Neural cell (in vitro differentiated cells): ENCODE measurements at regions not wholly inside any gene's neighbourhood (a gene's known extent, or its start where the extent isn't known, plus 50 kb on each side); places are given as distances from the start of the nearest gene placed in this dataset.

Experiments used
- H2AFZ ChIP-seq: fragments of 200-600, 300-800 bp; sonication (generic), shearing (Covaris generic); 2 replicates; pipeline ENCODE4 v1.6.0; 2014; ENCODE audit warnings: low read depth, mild to moderate bottlenecking, antibody characterized with exemption, low read length, moderate library complexity
- H3F3A ChIP-seq: fragments of 200-600 bp; shearing (Covaris generic); 2 replicates; pipeline ENCODE4 v1.6.1; 2016; ENCODE audit warnings: mild to moderate bottlenecking, moderate library complexity, mixed read lengths, antibody characterized with exemption, low read length; ENCODE audit not compliant: insufficient read depth, poor library complexity, severe bottlenecking
- H3K27ac ChIP-seq: fragments of 200-600, 300-800 bp; sonication (generic), shearing (Covaris generic); 2 replicates; pipeline ENCODE4 v1.5.1; 2014; ENCODE audit warnings: mild to moderate bottlenecking, low read length, moderate library complexity
- H3K27me3 ChIP-seq: fragments of 300-800, 200-600 bp; sonication (generic), shearing (Covaris generic); 2 replicates; pipeline ENCODE4 v1.6.0; 2014; ENCODE audit warnings: mild to moderate bottlenecking, low read depth, low read length, moderate library complexity; ENCODE audit not compliant: insufficient read depth
- H3K36me3 ChIP-seq: fragments of 300-800, 200-600 bp; sonication (generic), shearing (Covaris generic); 2 replicates; pipeline ENCODE4 v1.5.1; 2014; ENCODE audit warnings: mild to moderate bottlenecking, antibody characterized with exemption, low read length, moderate library complexity; ENCODE audit not compliant: insufficient read depth
- H3K4me2 ChIP-seq: fragments of 300-800, 200-600 bp; sonication (generic), shearing (Covaris generic); 2 replicates; pipeline ENCODE4 v1.6.0; 2014; ENCODE audit warnings: mild to moderate bottlenecking, low read length
- H3K4me3 ChIP-seq: fragments of 300-800, 200-600 bp; sonication (generic), shearing (Covaris generic); 2 replicates; pipeline ENCODE4 v1.5.1; 2014; ENCODE audit warnings: mild to moderate bottlenecking, low read length, moderate library complexity
- H3K79me2 ChIP-seq: fragments of 200-600 bp; shearing (Covaris generic); replicated peaks from 2 replicates; pipeline ENCODE4 v1.6.0; 2014; ENCODE audit warnings: mild to moderate bottlenecking, low read length, moderate library complexity; ENCODE audit not compliant: insufficient read depth
- H3K9ac ChIP-seq: fragments of 300-800, 200-600 bp; sonication (generic), shearing (Covaris generic); 2 replicates; pipeline ENCODE4 v1.6.1; 2016; ENCODE audit warnings: mild to moderate bottlenecking, low read length, mixed read lengths
- H3K9me2 ChIP-seq: fragments of 200-600 bp; shearing (Covaris generic); 2 replicates; pipeline ENCODE4 v1.6.1; 2016; ENCODE audit warnings: mild to moderate bottlenecking, low read length, mixed read lengths; ENCODE audit not compliant: insufficient read depth
- H3K9me3 ChIP-seq: fragments of 200-600, 300-800 bp; sonication (generic), shearing (Covaris generic); 2 replicates; pipeline ENCODE4 v1.6.1; 2016; ENCODE audit warnings: mild to moderate bottlenecking, mixed run types, low read length, moderate library complexity, mixed read lengths
- H4K20me1 ChIP-seq: fragments of 200-600 bp; shearing (Covaris generic); 2 replicates; pipeline ENCODE4 v1.6.1; 2016; ENCODE audit warnings: mild to moderate bottlenecking, mixed run types; ENCODE audit not compliant: insufficient read depth
- CTCF ChIP-seq: fragments of 450-650 bp; IDR thresholded peaks from 2 replicates; pipeline ENCODE4 v1.5.1; 2014; ENCODE audit warnings: antibody characterized with exemption, mild to moderate bottlenecking, moderate library complexity; ENCODE audit not compliant: poor library complexity, severe bottlenecking
- EP300 ChIP-seq: fragments of 450-650 bp; conservative IDR thresholded peaks from 2 replicates; pipeline ENCODE4 v1.6.1; 2014; ENCODE audit warnings: antibody characterized with exemption, mild to moderate bottlenecking, moderate library complexity; ENCODE audit not compliant: poor library complexity, severe bottlenecking
- EZH2 ChIP-seq: fragments of 200-600, 300-800 bp; shearing (Covaris generic), sonication (generic); IDR thresholded peaks from 2 replicates; pipeline ENCODE4 v1.6.1; 2014; ENCODE audit warnings: antibody characterized with exemption, low read length, borderline replicate concordance, mild to moderate bottlenecking; ENCODE audit not compliant: insufficient read depth, poor library complexity, severe bottlenecking
- MXI1 ChIP-seq: fragments of 450-650 bp; conservative IDR thresholded peaks from 2 replicates; pipeline ENCODE4 v1.6.1; 2014; ENCODE audit warnings: antibody characterized with exemption, mild to moderate bottlenecking; ENCODE audit not compliant: poor library complexity, severe bottlenecking
- POLR2AphosphoS5 ChIP-seq: IDR thresholded peaks from 2 replicates; pipeline ENCODE4 v1.6.1; 2012
- RAD21 ChIP-seq: fragments of 450-650 bp; conservative IDR thresholded peaks from 2 replicates; pipeline ENCODE4 v1.6.1; 2014; ENCODE audit warnings: antibody characterized with exemption, mild to moderate bottlenecking, moderate library complexity
- REST ChIP-seq: IDR thresholded peaks from 2 replicates; pipeline ENCODE4 v1.6.1; 2012; ENCODE audit warnings: borderline replicate concordance
- SMC3 ChIP-seq: fragments of 450-650 bp; conservative IDR thresholded peaks from 2 replicates; pipeline ENCODE4 v1.6.1; 2014; ENCODE audit warnings: antibody characterized with exemption, mild to moderate bottlenecking, moderate library complexity; ENCODE audit not compliant: poor library complexity
- TAF1 ChIP-seq: IDR thresholded peaks from 2 replicates; pipeline ENCODE4 v1.6.1; 2012; ENCODE audit warnings: low read depth

GRCh38 chr9:27633764-27634163 lies 60.5 kb upstream of the C9orf72 start:
- Histone ChIP-seq H3K79me2 (no peaks in the 10 kb centered on the region), H3K9me2 (no peaks in the 10 kb centered on the region), H3F3A (no peaks in the 10 kb centered on the region), H3K9me3 (no peaks in the 10 kb centered on the region), H4K20me1 (no peaks in the 10 kb centered on the region), H3K4me2 (no peak overlapping the region), H3K27ac (no peak overlapping the region), H3K4me3 (no peak overlapping the region), H3K27me3 (no peaks in the 10 kb centered on the region), H3K36me3 (no peaks in the 10 kb centered on the region), H3K9ac (no peak overlapping the region), H2AFZ (no peak overlapping the region)
- TF ChIP-seq SMC3: no peak
- no peak for TF ChIP-seq MXI1
- no peak for TF ChIP-seq EZH2

GRCh38 chr9:27634879-27635278 lies 61.6 kb upstream of the C9orf72 start:
- H3K9ac ChIP-seq: no peak overlapping the region
- H3K27me3 ChIP-seq: no peaks in the 10 kb centered on the region
- H3K4me2 ChIP-seq: no peak overlapping the region
- H3F3A ChIP-seq: no peaks in the 10 kb centered on the region
- no peak overlapping the region for H2AFZ ChIP-seq
- no peak for TF ChIP-seq CTCF
- TF ChIP-seq POLR2AphosphoS5: no peak
- no peak for TF ChIP-seq MXI1
- no peak for TF ChIP-seq SMC3
- no peak for TF ChIP-seq RAD21
- no peak for TF ChIP-seq EP300
- TF ChIP-seq TAF1: no peak
- no peak for TF ChIP-seq REST
- TF ChIP-seq EZH2: no peak
- H3K9me3 ChIP-seq: no peaks in the 10 kb centered on the region
- H4K20me1 ChIP-seq: no peaks in the 10 kb centered on the region
- no peaks in the 10 kb centered on the region for H3K79me2 ChIP-seq
- H3K36me3 ChIP-seq: no peaks in the 10 kb centered on the region
- no peak overlapping the region for H3K4me3 ChIP-seq
- H3K9me2 ChIP-seq: no peaks in the 10 kb centered on the region
- H3K27ac ChIP-seq: no peak overlapping the region

- no peak for TF ChIP-seq POLR2AphosphoS5
- no peaks in the 10 kb centered on the region for H4K20me1 ChIP-seq
Measured at GRCh38 chr9:27638716-27639115, 65.4 kb upstream of the C9orf72 start.

More at GRCh38 chr9:27638716-27639115, 65.4 kb upstream of the C9orf72 start:
- H3K79me2 ChIP-seq: no peaks in the 10 kb centered on the region
- H3K27me3 ChIP-seq: no peaks in the 10 kb centered on the region
- H3K9me2 ChIP-seq: no peaks in the 10 kb centered on the region
- H3K9ac ChIP-seq: no peak overlapping the region
- no peaks in the 10 kb centered on the region for H3K36me3 ChIP-seq
- H3K4me2 ChIP-seq: no peak overlapping the region
- H3K27ac ChIP-seq: no peak overlapping the region
- no peaks in the 10 kb centered on the region for H3F3A ChIP-seq
- no peaks in the 10 kb centered on the region for H3K9me3 ChIP-seq
- H3K4me3 ChIP-seq: no peak overlapping the region
- H2AFZ ChIP-seq: no peak overlapping the region
